ENCODE measurements at regions not wholly inside any gene's neighbourhood (a gene's known extent, or its start where the extent isn't known, plus 50 kb on each side); places are given as distances from the start of the nearest gene placed in this dataset.

DNA sequence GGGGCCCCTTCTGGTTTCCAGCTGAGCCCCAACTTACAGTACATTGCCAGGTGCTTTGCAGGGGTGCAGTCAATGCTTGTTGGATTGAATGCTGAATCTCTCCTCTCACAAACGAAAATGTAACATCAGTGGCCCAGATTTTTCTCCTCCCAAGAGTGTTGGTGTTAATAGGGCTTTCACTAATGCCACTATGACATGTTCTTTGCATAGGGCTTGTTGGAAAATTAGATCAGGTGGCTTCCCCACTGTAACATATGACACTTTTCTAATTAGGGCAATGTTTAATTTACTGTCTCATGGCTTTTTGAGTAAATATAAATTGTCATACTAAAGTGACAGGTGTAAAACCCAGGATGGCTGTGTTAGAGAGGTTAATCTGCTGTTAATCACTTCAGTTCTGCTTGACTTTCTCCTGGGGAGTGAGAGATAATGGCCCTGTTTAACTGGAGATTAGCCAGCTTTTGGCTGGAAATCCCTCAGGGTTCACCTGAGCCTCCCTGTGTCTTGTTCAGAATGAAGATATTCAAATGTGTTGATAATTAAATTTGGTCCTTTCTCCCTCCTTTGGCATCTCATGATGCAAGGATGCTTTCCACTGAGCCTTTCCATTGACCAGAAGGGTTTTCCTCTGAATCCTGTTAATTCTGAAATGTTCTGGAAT lies 502.3 kb downstream of the RBFOX1 start:
- Histone ChIP-seq H3K36me3 (no peaks in the 10 kb centered on the region), H3K9me3 (no peaks in the 10 kb centered on the region), H3K4me1 (ENCODE audit: insufficient read depth) (no peaks in the 10 kb centered on the region), H3K27ac (no peak overlapping the region), H3K4me3 (no peak overlapping the region), H3K27me3 (no peaks in the 10 kb centered on the region)
- TF ChIP-seq, protein P1, sequence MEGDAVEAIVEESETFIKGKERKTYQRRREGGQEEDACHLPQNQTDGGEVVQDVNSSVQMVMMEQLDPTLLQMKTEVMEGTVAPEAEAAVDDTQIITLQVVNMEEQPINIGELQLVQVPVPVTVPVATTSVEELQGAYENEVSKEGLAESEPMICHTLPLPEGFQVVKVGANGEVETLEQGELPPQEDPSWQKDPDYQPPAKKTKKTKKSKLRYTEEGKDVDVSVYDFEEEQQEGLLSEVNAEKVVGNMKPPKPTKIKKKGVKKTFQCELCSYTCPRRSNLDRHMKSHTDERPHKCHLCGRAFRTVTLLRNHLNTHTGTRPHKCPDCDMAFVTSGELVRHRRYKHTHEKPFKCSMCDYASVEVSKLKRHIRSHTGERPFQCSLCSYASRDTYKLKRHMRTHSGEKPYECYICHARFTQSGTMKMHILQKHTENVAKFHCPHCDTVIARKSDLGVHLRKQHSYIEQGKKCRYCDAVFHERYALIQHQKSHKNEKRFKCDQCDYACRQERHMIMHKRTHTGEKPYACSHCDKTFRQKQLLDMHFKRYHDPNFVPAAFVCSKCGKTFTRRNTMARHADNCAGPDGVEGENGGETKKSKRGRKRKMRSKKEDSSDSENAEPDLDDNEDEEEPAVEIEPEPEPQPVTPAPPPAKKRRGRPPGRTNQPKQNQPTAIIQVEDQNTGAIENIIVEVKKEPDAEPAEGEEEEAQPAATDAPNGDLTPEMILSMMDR (IDR thresholded peaks at IDR 0.05), result no peak
- no peak for TF ChIP-seq POLR2A (IDR thresholded peaks at IDR 0.05)
- TF ChIP-seq EP300 (IDR thresholded peaks at IDR 0.05), result no peak
- 11 to 23% (median 17%) methylated on average over 1 of the region's 1 CpG for WGBS, 3 donors
- intact Hi-C loops (cut with DNase I), result no loop called here
- no peak for DNase-seq

DNA sequence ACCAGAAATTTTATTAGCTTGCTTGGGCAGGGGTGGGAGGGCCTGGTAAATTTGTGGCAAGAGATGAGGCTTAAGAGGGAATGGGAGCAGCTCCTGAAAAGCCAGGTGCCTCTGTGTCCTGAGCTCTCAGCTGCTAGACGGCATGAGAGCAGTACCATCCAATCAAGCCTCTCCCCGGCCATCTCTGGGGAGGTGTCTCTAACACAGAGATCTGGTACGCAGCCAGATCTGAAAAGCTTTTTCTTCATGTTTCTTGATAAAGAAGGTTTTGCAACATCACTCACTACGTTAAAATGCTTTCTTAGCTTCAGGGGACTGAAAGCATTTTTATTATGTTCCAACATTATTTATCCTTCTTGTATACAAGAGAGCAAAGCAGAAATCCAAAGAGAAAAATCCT lies 488.2 kb downstream of the RBFOX1 start:
- intact Hi-C loops (cut with DNase I), result no loop called here
- Histone ChIP-seq H3K27me3 (no peaks in the 10 kb centered on the region), H3K4me3 (no peak overlapping the region), H3K4me1 (ENCODE audit: insufficient read depth) (no peaks in the 10 kb centered on the region), H3K9me3 (peaks cover 0 to 3% of the 10 kb centered on the region in 2 donors), H3K36me3 (no peaks in the 10 kb centered on the region), H3K27ac (no peak overlapping the region)
- 28 to 41% (median 38%) methylated on average over 4 of the region's 4 CpGs for whole genome bisulfite sequencing, 3 donors
- DNase-seq, result no peak
- TF ChIP-seq POLR2A (IDR thresholded peaks at IDR 0.05) (no peak), EP300 (IDR thresholded peaks at IDR 0.05) (no peak)
- TF ChIP-seq, protein P1 (IDR thresholded peaks at IDR 0.05), result no peak

DNA sequence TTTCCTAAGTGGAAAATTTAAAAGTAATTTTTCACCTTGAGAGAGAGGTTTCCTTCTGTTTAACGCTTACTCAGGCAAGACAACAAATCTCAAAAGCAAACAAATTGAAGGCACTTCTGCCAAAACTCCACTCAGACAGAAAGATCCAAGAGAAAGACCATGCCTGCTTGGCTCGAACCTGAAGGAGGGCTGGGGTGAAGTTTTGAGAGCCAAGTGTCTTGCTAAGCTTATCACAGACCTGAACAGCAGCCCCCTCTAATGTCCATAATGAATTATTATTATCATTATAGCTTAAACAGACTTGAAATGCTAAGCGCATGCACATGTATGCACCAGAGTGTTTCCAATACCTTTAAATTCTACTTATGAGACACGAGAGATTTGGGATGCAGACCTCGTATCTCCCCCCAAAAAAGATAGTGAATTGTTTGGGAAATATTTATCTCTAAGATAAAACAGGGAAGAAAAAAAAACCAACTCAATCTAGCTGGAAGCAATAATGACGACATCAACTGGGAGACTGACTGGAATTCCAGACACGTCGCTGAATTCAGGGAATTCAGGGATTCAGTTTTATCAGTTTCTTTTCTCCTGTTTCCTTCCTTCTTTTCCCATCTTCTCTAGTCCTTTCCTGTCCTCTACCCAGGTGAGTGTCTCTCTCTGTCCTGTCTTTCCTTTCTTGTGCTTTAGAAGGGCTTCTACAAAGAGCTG lies 473.2 kb downstream of the RBFOX1 start:
- Histone ChIP-seq H3K27me3 (no peaks in the 10 kb centered on the region), H3K27ac (no peak overlapping the region), H3K9me3 (no peaks in the 10 kb centered on the region), H3K4me1 (ENCODE audit: insufficient read depth) (no peaks in the 10 kb centered on the region), H3K4me3 (no peak overlapping the region), H3K36me3 (no peaks in the 10 kb centered on the region)
- TF ChIP-seq, protein P1 (IDR thresholded peaks at IDR 0.05), result no peak
- TF ChIP-seq EP300 (IDR thresholded peaks at IDR 0.05), result no peak
- DNase-seq, result no peak
- WGBS, 3 donors, result 25 to 42% (median 29%) methylated on average over 8 of the region's 8 CpGs
- intact Hi-C loops (cut with DNase I), result no loop called here

DNA sequence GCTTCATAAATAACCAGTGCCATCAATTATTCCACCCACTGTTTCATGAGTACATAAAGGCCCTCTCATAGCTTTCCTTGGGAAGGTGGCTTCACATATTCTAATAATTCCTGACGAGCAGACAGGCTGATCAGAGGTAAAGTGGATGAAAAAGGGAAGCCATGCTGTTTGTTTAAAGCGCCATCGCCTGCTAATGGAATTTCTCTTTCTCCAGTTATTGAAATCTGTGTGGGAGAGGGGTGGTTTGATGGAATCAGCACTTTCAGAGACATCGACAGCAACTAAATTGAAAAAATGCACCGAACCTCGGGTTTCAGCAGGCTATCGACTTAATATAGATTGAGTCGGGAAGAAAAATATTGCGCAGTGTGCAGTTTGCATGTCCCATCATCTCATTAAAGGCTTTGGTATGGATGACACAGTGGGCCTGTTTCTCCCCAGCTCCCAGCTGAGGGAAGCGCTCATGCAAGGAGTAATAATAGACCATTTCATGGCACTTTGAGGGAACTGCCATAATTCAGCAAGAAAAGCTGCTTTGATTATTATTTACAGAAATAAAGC lies 472.1 kb downstream of the RBFOX1 start:
- Histone ChIP-seq H3K4me1 (ENCODE audit: insufficient read depth) (no peaks in the 10 kb centered on the region), H3K9me3 (no peaks in the 10 kb centered on the region), H3K4me3 (no peak overlapping the region), H3K36me3 (no peaks in the 10 kb centered on the region), H3K27ac (no peak overlapping the region), H3K27me3 (no peaks in the 10 kb centered on the region)
- WGBS, 3 donors, result 82 to 83% (median 82%) methylated on average over 10 of the region's 10 CpGs
- TF ChIP-seq, protein P1 (IDR thresholded peaks at IDR 0.05), result no peak
- no peak for TF ChIP-seq EP300 (IDR thresholded peaks at IDR 0.05)
- no peak for TF ChIP-seq POLR2A (IDR thresholded peaks at IDR 0.05)
- intact Hi-C loops (cut with DNase I), result no loop called here
- no peak for DNase-seq

All from ovary (tissue), 7 donors.